AG08395 (cell line): ENCODE measurements at regions not wholly inside any gene's neighbourhood (a gene's known extent, or its start where the extent isn't known, plus 50 kb on each side); places are given as distances from the start of the nearest gene placed in this dataset.

Experiments
- DNase-seq: peaks from one replicate; pipeline ENCODE4 v3.0.0; 2012; ENCODE audit warnings: mixed read lengths, low spot score

GRCh38 chr13:44022196-44022595 lies 142.5 kb downstream of the LACC1 start:
- no peak for DNase-seq

- DNase-seq, result no peak
Observed at GRCh38 chr13:44024167-44024845, 144.6 kb downstream of the LACC1 start.

- no peak for DNase-seq
Observed at GRCh38 chr13:44024846-44025195, 145.1 kb downstream of the LACC1 start.

GRCh38 chr13:44026194-44026593 lies 146.5 kb downstream of the LACC1 start:
- DNase-seq, result no peak

- DNase-seq, result no peak
Observed at GRCh38 chr13:44028734-44029133, 149.0 kb downstream of the LACC1 start.

- DNase-seq, result no peak
Observed at GRCh38 chr13:44030615-44031014, 150.9 kb downstream of the LACC1 start.

- no peak for DNase-seq
Observed at GRCh38 chr13:44031555-44031954, 151.9 kb downstream of the LACC1 start.

- no peak for DNase-seq
Observed at GRCh38 chr13:44032802-44033201, 153.1 kb downstream of the LACC1 start.

GRCh38 chr13:44035400-44035799 lies 155.7 kb downstream of the LACC1 start:
- DNase-seq, result no peak

GRCh38 chr13:44040070-44040817 lies 160.5 kb downstream of the LACC1 start:
- DNase-seq, result no peak

- DNase-seq, result no peak
Observed at GRCh38 chr13:44040818-44041100, 161.1 kb downstream of the LACC1 start.

GRCh38 chr13:44044547-44045179 lies 165.0 kb downstream of the LACC1 start:
- no peak for DNase-seq

- no peak for DNase-seq
Observed at GRCh38 chr13:44045180-44045562, 165.5 kb downstream of the LACC1 start.

GRCh38 chr13:44046428-44046827 lies 166.7 kb downstream of the LACC1 start:
- DNase-seq, result no peak

- DNase-seq, result no peak
Observed at GRCh38 chr13:44048326-44048725, 168.6 kb downstream of the LACC1 start.

GRCh38 chr13:44049081-44049945 lies 169.6 kb downstream of the LACC1 start:
- no peak for DNase-seq

GRCh38 chr13:44050450-44051063 lies 170.9 kb downstream of the LACC1 start:
- DNase-seq, result peak; percentile 29

- no peak for DNase-seq
Observed at GRCh38 chr13:44051405-44051804, 171.7 kb downstream of the LACC1 start.

- DNase-seq, result no peak
Observed at GRCh38 chr13:44051918-44052675, 172.4 kb downstream of the LACC1 start.

- peak; percentile 32 for DNase-seq
Observed at GRCh38 chr13:44052780-44053184, 173.1 kb downstream of the LACC1 start.

GRCh38 chr13:44053208-44053607 lies 173.5 kb downstream of the LACC1 start:
- DNase-seq, result no peak
